ENCODE measurements at regions not wholly inside any gene's neighbourhood (a gene's known extent, or its start where the extent isn't known, plus 50 kb on each side); places are given as distances from the start of the nearest gene placed in this dataset.

- no peak for DNase-seq (ENCODE audit: low spot score)
- TF ChIP-seq CTCF (IDR thresholded peaks at IDR 0.05; ENCODE audit: extremely low read depth, missing control alignments): no peak
These were observed 76.3 kb upstream of the STOX2 start for GRCh38 chr4:183828839-183829238.

- no peak for DNase-seq (ENCODE audit: low spot score)
- TF ChIP-seq CTCF (IDR thresholded peaks at IDR 0.05; ENCODE audit: extremely low read depth, missing control alignments): no peak
These were observed 74.6 kb upstream of the STOX2 start for GRCh38 chr4:183830438-183830985.

GRCh38 chr4:183831026-183831446 lies 74.1 kb upstream of the STOX2 start:
- TF ChIP-seq CTCF (IDR thresholded peaks at IDR 0.05; ENCODE audit: extremely low read depth, missing control alignments): no peak
- DNase-seq (ENCODE audit: low spot score): no peak

- no peak for DNase-seq (ENCODE audit: low spot score)
- no peak for TF ChIP-seq CTCF (IDR thresholded peaks at IDR 0.05; ENCODE audit: extremely low read depth, missing control alignments)
These were observed 73.4 kb upstream of the STOX2 start for GRCh38 chr4:183831683-183832082.

GRCh38 chr4:183832776-183833450 lies 72.2 kb upstream of the STOX2 start:
- no peak for DNase-seq (ENCODE audit: low spot score)
- TF ChIP-seq CTCF (IDR thresholded peaks at IDR 0.05; ENCODE audit: extremely low read depth, missing control alignments): no peak

- no peak for TF ChIP-seq CTCF (IDR thresholded peaks at IDR 0.05; ENCODE audit: extremely low read depth, missing control alignments)
- DNase-seq (ENCODE audit: low spot score): no peak
These were observed 70.9 kb upstream of the STOX2 start for GRCh38 chr4:183834252-183834651.

- no peak for DNase-seq (ENCODE audit: low spot score)
- TF ChIP-seq CTCF (IDR thresholded peaks at IDR 0.05; ENCODE audit: extremely low read depth, missing control alignments): no peak
These were observed 67.9 kb upstream of the STOX2 start for GRCh38 chr4:183837222-183837621.
